ENCODE measurements at regions not wholly inside any gene's neighbourhood (a gene's known extent, or its start where the extent isn't known, plus 50 kb on each side); places are given as distances from the start of the nearest gene placed in this dataset.

DNA sequence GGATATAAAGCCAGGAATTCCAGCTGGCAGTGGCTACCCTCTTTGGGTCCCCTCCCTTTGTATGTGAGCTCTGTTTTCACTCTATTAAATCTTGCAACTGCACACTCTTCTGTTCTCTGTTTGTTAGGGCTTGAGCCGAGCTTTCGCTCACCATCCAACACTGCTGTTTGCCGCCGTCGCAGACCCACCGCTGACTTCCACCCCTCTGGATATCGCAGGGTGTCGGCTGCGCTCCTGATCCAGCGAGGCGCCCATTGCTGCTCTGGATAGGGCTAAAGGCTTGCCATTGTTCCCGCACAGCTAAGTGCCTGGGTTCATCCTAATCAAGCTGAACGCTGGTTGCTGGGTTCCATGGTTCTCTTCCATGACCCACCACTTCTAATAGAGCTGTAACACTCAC, 1433.5 kb upstream of the ADGRB3 start:
- Histone ChIP-seq H3K36me3 (no peaks in the 10 kb centered on the region), H3K4me3 (ENCODE audit: low read depth, low read length) (no peak overlapping the region), H3K9me3 (ENCODE audit: severe bottlenecking) (no peaks in the 10 kb centered on the region), H3K27ac (no peak overlapping the region), H3K27me3 (ENCODE audit: insufficient read depth, low read depth, severe bottlenecking) (no peaks in the 10 kb centered on the region)
- TF ChIP-seq, protein P1, sequence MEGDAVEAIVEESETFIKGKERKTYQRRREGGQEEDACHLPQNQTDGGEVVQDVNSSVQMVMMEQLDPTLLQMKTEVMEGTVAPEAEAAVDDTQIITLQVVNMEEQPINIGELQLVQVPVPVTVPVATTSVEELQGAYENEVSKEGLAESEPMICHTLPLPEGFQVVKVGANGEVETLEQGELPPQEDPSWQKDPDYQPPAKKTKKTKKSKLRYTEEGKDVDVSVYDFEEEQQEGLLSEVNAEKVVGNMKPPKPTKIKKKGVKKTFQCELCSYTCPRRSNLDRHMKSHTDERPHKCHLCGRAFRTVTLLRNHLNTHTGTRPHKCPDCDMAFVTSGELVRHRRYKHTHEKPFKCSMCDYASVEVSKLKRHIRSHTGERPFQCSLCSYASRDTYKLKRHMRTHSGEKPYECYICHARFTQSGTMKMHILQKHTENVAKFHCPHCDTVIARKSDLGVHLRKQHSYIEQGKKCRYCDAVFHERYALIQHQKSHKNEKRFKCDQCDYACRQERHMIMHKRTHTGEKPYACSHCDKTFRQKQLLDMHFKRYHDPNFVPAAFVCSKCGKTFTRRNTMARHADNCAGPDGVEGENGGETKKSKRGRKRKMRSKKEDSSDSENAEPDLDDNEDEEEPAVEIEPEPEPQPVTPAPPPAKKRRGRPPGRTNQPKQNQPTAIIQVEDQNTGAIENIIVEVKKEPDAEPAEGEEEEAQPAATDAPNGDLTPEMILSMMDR (IDR thresholded peaks at IDR 0.05; ENCODE audit: low read depth, low read length) = no peak
- DNase-seq = no peak

DNA sequence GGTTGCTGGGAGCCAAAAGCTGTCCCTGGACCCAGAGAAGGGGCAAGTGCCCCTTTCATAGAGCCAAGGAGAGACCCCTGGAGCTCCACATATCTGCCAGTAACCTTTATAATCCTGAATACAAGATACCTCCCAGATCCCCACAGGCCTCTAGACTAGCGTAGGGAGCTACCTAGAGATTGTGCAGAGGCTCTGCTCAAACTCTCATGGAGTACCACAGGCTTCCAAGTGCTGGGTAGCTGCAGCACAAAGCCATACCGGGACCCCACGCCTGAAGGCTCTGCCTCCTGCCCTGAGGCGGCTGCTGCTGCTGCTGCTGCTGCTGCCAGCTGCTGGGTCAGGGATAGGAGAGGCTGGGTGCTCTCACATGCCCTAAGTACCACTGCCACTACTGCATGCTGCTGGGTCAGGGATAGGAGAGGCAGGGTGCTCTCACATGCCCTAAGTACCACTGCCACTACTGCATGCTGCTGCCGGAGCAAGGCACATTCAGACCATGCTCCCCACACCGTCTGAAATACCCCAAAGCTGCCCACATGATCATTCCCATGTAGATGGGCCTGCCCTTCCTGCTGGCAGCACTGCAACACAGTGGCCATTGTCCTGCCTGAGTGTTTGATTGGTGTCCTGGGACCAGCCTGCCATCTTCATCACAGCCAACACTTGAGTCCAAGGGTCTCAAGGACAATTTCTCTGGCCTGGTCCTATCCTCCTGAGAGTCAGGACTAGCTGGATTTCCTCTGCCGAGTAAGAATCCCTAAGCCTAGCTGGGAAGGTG, 1434.3 kb upstream of the ADGRB3 start:
- TF ChIP-seq, protein P1 (IDR thresholded peaks at IDR 0.05; ENCODE audit: low read depth, low read length) = no peak
- Histone ChIP-seq H3K9me3 (ENCODE audit: severe bottlenecking) (no peaks in the 10 kb centered on the region), H3K36me3 (no peaks in the 10 kb centered on the region), H3K4me3 (ENCODE audit: low read depth, low read length) (no peak overlapping the region), H3K27me3 (ENCODE audit: insufficient read depth, low read depth, severe bottlenecking) (no peaks in the 10 kb centered on the region), H3K27ac (no peak overlapping the region)
- no peak for DNase-seq

DNA sequence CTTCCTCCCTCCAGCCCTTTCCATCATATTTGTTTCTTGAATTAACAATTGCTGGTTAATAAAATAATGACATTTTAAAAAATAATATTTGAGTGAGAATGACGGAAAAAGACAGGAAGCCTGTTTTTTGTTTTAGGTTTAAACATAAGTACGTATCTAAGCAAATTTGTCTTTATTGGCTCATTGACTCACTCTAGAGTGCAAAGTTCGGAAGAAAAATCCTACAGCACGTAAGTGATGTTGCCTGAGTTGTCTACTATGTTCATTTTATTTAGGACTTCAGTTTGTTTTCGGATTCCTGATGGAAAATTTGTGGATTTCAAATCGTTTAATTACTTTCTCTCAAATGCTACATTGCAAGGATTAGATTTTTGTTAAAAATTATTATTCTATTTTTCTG, 1435.7 kb upstream of the ADGRB3 start:
- H3K4me3 ChIP-seq (ENCODE audit: low read depth, low read length) = no peak overlapping the region
- TF ChIP-seq, protein P1 (IDR thresholded peaks at IDR 0.05; ENCODE audit: low read depth, low read length) = no peak
- H3K27ac ChIP-seq = no peak overlapping the region
- H3K36me3 ChIP-seq = no peaks in the 10 kb centered on the region
- no peaks in the 10 kb centered on the region for H3K27me3 ChIP-seq (ENCODE audit: insufficient read depth, low read depth, severe bottlenecking)
- no peaks in the 10 kb centered on the region for H3K9me3 ChIP-seq (ENCODE audit: severe bottlenecking)
- DNase-seq = no peak

DNA sequence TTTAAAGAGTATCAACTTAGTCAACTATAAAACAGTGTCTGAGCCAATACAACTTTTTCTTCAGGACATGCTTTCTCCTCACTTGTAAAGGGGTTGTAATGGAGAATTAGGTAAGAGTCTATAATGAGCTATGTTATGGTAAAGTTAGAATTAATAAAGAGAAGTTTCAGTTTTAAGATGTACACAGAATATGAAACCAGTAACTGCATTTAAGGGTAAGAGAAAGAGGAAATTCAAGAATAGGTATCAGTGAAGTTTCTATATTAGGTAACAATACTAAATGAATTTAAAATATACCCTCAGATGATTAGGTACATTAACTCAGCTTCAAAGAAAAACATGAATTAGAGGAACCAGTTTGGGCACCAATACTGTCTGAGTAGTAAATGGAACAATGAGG, 1444.3 kb upstream of the ADGRB3 start:
- Histone ChIP-seq H3K27ac (no peak overlapping the region), H3K9me3 (ENCODE audit: severe bottlenecking) (no peaks in the 10 kb centered on the region), H3K27me3 (ENCODE audit: insufficient read depth, low read depth, severe bottlenecking) (no peaks in the 10 kb centered on the region), H3K4me3 (ENCODE audit: low read depth, low read length) (no peak overlapping the region), H3K36me3 (no peaks in the 10 kb centered on the region)
- TF ChIP-seq, protein P1 (IDR thresholded peaks at IDR 0.05; ENCODE audit: low read depth, low read length) = no peak
- DNase-seq = no peak

DNA sequence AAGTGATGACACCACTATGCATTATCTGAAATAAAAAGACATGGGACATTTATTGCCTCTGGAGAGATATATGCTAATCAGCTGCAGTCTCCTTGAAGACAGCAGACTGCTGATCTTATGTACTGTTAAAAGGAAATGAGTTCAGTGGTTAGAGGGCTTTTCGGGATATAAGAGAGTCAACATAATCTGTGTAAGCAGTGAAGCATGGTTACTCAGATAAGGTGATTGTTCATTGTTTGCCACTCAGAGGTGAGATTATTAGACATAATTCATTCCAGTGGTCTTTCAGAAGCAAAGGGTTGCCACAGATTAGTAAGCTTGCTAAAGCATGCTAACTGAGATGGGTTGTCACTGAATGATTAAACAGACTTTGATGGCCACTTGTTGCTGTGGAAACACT, 1450.7 kb upstream of the ADGRB3 start:
- Histone ChIP-seq H3K36me3 (no peaks in the 10 kb centered on the region), H3K4me3 (ENCODE audit: low read depth, low read length) (no peak overlapping the region), H3K9me3 (ENCODE audit: severe bottlenecking) (no peaks in the 10 kb centered on the region), H3K27ac (no peak overlapping the region), H3K27me3 (ENCODE audit: insufficient read depth, low read depth, severe bottlenecking) (no peaks in the 10 kb centered on the region)
- no peak for DNase-seq
- TF ChIP-seq, protein P1 (IDR thresholded peaks at IDR 0.05; ENCODE audit: low read depth, low read length) = no peak

DNA sequence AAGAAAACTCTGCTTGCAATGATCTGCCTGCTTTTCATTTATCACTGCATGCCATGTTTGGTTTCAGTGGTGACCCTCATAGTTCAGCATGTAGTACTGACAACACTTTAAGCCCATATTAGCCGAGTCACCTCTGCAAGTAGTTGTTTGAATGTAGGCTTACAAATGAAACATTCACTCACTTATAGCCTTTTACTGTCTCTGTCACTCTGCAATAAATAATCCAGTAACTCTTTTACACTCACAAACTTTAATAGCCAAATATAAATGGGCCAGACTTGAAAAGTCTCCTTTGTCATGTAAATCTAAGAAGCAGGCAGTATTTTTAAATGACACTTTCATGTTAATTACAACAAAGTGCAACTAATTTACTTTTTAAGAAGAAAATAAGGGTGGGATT, 1460.0 kb upstream of the ADGRB3 start:
- Histone ChIP-seq H3K9me3 (ENCODE audit: severe bottlenecking) (no peaks in the 10 kb centered on the region), H3K27me3 (ENCODE audit: insufficient read depth, low read depth, severe bottlenecking) (no peaks in the 10 kb centered on the region), H3K36me3 (no peaks in the 10 kb centered on the region), H3K27ac (no peak overlapping the region), H3K4me3 (ENCODE audit: low read depth, low read length) (no peak overlapping the region)
- TF ChIP-seq, protein P1 (IDR thresholded peaks at IDR 0.05; ENCODE audit: low read depth, low read length) = no peak
- DNase-seq = no peak
